HG03039 (cell line): ENCODE measurements at regions not wholly inside any gene's neighbourhood (a gene's known extent, or its start where the extent isn't known, plus 50 kb on each side); places are given as distances from the start of the nearest gene placed in this dataset.

Experiments
- ATAC-seq: cut with Tn5 transposase; IDR thresholded peaks from one replicate; pipeline ENCODE4 v1.9.1; 2021; ENCODE audit warnings: mild to moderate bottlenecking, moderate library complexity; ENCODE audit not compliant: unreplicated experiment

DNA sequence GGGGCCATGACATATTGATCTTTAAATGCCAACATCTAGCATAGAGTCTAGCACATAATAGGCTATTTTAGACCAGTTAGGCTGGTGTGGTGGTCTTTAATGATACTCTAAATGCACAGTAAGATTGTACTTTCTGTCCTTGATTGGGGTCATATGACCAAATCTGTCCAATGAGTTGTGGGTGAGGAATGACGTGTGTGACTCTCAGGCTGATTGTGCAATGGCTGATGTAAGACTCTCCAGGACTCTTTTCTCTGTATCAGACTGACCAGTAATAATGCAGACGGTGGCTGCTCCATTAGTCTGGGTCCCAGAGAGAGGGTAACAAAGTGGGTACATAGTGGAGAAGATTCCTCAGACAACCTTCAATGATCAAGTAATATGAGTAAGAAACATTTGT lies 541.6 kb upstream of the CAMK1G start:
- no peak for ATAC-seq

DNA sequence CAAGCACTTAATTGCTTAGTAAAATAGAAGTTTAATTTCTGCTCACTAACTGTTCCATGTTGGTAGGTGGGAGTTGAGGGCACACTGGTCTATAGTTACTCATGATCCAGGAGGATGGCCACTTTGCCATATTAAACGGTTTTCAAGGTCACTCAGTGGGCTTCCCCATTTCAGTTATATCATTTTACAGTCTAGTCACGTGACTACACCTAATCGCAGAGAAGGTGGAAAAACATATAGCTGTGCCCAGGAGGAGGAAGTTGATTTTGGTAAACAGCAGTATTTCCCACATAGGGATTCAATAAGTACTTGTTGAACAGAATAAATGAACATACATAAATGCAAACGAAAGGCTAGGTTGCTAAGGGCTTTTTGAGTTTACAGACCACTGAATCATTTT lies 541.1 kb upstream of the CAMK1G start:
- ATAC-seq = no peak

- ATAC-seq = no peak
Measured at GRCh38 chr1:209045331-209046057, 538.0 kb upstream of the CAMK1G start.

DNA sequence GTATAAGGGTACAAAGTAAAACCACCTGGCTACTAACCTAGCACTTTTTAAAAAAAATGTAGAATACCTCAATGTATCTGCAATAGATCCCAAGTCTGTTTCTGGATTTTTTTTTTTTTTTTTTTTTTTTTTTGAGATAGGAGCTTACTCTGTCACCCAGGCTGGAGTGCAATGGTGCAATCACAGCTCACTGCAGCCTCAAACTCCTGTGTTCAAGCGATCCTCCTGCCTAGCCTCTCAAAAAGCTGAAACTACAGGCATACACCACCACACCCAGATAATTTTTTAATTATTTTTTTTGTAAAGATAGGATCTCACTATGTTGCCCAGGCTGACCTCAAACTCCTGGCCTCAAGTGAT lies 537.5 kb upstream of the CAMK1G start:
- no peak for ATAC-seq

- ATAC-seq = no peak
Measured at GRCh38 chr1:209046935-209047334, 536.6 kb upstream of the CAMK1G start.

DNA sequence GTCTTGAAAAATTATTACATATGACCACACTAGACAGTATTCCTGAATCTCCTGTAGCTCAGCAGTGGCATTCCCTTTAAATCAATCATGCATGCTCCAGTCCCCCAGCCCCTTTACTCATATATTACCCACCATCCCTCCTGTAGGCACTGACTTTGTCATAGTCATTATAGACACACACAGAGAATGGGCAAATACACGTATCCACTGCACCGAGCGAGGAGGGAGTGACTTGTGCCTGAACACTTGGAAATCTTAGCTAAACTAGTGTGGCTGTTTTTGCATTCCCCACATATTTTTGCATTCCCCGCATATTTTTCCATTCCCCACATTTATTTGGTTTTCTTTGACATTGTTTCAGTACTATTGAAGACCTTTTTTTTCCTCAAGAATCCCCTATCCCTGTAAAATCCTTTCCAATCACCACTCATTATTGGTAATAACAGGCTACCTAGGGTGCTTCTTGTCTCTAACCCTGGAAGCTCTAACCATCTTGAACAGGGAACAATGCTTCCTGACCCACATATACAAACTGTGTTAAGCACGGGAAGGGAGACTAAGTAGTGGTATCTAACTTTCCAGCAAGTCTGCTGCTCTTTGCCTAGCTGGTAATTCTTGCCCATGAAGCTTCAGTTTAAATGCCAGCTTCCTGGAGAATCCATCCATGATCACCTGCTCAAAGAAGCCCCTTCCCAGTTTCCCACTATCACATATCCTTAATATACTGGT lies 534.4 kb upstream of the CAMK1G start:
- ATAC-seq = no peak

- no peak for ATAC-seq
Measured at GRCh38 chr1:209051570-209051969, 531.9 kb upstream of the CAMK1G start.

GRCh38 chr1:209053587-209053986 lies 529.9 kb upstream of the CAMK1G start:
- ATAC-seq = no peak

- no peak for ATAC-seq
Measured at GRCh38 chr1:209057083-209057482, 526.4 kb upstream of the CAMK1G start.

DNA sequence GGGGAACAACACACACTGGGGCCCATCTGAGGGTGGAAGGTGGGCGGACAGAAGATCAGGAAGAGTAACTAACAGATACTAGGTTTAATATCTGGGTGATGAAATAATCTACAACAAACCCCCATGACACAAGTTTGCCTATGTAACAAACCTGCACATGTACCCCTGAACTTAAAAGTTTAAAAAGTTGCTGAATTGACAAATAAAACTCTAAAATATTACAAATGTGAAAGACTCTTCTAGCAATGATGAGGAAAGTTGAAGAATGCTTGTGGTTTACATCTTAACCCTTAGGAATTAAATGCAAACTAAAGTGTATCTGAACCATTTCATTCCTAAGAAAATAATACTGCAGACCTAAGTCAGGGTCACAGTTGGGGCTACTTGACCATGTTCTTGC lies 525.6 kb upstream of the CAMK1G start:
- ATAC-seq = no peak

- no peak for ATAC-seq
Measured at GRCh38 chr1:209059376-209059775, 524.1 kb upstream of the CAMK1G start.

DNA sequence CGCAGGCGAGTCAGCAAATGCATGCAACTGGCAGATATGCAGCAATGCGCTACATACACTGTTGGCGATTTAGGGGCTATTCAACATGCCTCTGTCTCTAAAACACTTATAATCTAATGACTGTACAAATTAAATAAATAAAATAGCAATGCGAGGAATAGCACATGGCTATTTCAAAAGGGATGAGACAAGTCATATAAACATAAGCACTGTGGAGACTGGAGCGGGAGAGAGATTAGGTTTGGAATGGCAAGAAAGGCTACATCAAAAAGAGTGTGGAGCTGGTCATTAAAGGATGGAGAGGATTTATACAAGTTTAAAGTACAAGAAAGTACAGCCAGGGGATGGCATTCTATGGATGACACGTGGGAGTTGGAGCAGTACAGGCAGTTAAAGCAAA lies 523.5 kb upstream of the CAMK1G start:
- ATAC-seq = no peak

- no peak for ATAC-seq
Measured at GRCh38 chr1:209062081-209062620, 521.4 kb upstream of the CAMK1G start.

- peak; percentile 78 for ATAC-seq
Measured at GRCh38 chr1:209062863-209063262, 520.7 kb upstream of the CAMK1G start.

DNA sequence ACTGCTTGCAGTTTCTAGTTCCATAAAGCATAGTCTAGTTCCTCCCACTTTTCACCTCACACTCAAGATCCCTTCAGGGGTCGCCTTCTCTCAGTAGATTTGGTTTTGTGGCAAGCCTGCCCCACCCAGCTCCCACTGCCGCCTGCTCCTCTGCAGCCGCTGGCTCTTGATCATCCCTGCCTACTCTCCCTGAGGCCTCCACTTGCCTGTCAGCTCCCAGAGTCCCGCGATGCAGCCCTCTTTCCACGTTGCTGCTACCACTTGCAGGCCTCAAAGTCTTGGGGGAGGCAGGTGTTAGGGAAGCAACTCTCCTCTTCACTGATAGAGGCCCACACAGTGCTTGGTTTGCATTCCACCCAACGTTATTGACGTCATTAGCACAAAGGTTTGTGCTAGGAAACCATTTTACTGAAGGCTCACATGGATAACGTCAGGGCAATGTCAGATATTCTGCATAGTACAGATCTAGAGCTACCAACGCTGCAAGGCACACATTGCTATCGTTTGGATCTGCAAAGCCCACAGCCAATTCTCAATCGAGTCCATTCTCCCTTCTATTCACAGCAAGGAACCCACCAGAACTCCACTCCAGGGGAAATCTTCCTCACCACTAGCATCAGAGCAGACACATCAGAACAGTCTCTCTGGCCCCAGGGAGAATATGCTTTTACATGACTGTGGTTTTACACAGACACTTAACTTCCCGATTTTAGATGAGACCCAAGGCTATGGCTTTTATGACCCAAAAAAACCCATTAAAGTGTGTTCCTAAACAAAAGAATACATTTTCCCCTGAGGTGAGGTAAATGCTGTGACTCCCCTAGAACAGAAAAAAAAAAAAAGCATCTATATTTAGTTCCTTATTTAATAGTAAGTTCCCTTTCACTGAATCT lies 519.5 kb upstream of the CAMK1G start:
- no peak for ATAC-seq

- no peak for ATAC-seq
Measured at GRCh38 chr1:209064850-209065706, 518.4 kb upstream of the CAMK1G start.

GRCh38 chr1:209072481-209072880 lies 511.0 kb upstream of the CAMK1G start:
- no peak for ATAC-seq

GRCh38 chr1:209073879-209074278 lies 509.6 kb upstream of the CAMK1G start:
- ATAC-seq = no peak

- no peak for ATAC-seq
Measured at GRCh38 chr1:209074575-209075250, 508.8 kb upstream of the CAMK1G start.

- ATAC-seq = no peak
Measured at GRCh38 chr1:209076688-209077087, 506.8 kb upstream of the CAMK1G start.
